ENCODE measurements at regions not wholly inside any gene's neighbourhood (a gene's known extent, or its start where the extent isn't known, plus 50 kb on each side); places are given as distances from the start of the nearest gene placed in this dataset.

- TF ChIP-seq POLR2A (IDR thresholded peaks at IDR 0.05) (no peak), CTCF (IDR thresholded peaks at IDR 0.05) (no peak)
These were observed 129.6 kb downstream of the CD24 start for GRCh38 chr6:106844930-106845329.
